B cell (primary cell): ENCODE measurements at regions not wholly inside any gene's neighbourhood (a gene's known extent, or its start where the extent isn't known, plus 50 kb on each side); places are given as distances from the start of the nearest gene placed in this dataset.

Experiments used
- EZH2 ChIP-seq: IDR thresholded peaks from 2 replicates; pipeline ENCODE4 v1.6.1; 2012; ENCODE audit warnings: borderline replicate concordance, low read depth, mild to moderate bottlenecking, moderate library complexity, low read length; ENCODE audit not compliant: insufficient read depth, poor library complexity, severe bottlenecking
- TF ChIP-seq, protein P1 (sequence below): fragments of 200-600 bp; IDR thresholded peaks from one replicate; pipeline ENCODE4 v1.8.0; 2022; ENCODE audit warnings: antibody characterized with exemption, mild to moderate bottlenecking

DNA sequence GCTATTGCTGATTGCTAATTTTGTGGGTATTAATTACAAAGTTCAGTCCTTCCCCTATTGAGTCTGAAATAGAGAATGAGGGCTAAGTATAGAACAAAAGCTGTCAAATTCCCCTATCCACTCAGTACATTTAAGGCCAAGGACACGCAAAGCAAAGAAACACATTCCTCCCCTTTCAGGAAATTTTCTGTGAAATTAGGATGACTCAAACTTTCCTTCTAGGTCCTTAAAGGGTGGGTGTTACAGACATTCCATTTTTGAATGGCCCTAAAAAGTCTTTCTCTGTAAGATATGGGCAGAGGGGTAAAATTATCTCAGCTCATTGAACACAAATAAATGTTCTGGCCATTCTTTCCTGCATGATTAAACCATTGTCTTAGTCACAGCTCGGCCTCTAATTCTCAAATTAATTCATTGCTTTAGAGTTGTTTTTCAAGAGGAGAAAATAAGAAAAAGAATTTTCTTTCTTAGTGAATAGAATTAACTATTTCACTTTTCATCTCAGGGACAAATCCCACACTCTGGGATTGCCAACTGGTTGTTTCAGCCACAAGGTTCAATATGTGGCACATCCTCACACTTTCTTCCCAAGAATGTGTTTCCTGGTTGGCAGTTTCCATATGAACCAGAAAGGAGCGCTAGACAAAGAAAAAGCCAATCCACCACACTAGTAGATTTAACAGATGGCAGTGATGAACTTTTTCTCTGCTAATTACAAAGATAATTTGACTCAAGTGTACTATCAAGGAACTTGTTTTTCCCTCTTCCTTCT is 424.1 kb downstream of the ZNF385D start:
- TF ChIP-seq, protein P1, sequence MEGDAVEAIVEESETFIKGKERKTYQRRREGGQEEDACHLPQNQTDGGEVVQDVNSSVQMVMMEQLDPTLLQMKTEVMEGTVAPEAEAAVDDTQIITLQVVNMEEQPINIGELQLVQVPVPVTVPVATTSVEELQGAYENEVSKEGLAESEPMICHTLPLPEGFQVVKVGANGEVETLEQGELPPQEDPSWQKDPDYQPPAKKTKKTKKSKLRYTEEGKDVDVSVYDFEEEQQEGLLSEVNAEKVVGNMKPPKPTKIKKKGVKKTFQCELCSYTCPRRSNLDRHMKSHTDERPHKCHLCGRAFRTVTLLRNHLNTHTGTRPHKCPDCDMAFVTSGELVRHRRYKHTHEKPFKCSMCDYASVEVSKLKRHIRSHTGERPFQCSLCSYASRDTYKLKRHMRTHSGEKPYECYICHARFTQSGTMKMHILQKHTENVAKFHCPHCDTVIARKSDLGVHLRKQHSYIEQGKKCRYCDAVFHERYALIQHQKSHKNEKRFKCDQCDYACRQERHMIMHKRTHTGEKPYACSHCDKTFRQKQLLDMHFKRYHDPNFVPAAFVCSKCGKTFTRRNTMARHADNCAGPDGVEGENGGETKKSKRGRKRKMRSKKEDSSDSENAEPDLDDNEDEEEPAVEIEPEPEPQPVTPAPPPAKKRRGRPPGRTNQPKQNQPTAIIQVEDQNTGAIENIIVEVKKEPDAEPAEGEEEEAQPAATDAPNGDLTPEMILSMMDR, result no peak
- TF ChIP-seq EZH2, result no peak
